Upper lobe of right lung (tissue), 1 donor: ENCODE measurements at regions not wholly inside any gene's neighbourhood (a gene's known extent, or its start where the extent isn't known, plus 50 kb on each side); places are given as distances from the start of the nearest gene placed in this dataset.
A peak's percentile ranks its signal among the peaks of the same experiment; 100 is the strongest.

ENCODE experiments used
- ATAC-seq: fragments of 200-7000 bp; cut with Tn5 transposase; one replicate; pipeline ENCODE4 v1.9.1; 2020; ENCODE audit warnings: mild to moderate bottlenecking, moderate library complexity
- DNase-seq: peaks from one replicate; pipeline ENCODE4 v3.0.0-alpha.2; 2020
- H3K27ac ChIP-seq: fragments of 200-600 bp; one replicate; pipeline ENCODE4 v1.8.0; 2022
- H3K27me3 ChIP-seq: fragments of 200-600 bp; one replicate; pipeline ENCODE4 v1.8.0; 2022; ENCODE audit warnings: mild to moderate bottlenecking
- H3K36me3 ChIP-seq: fragments of 200-600 bp; one replicate; pipeline ENCODE4 v1.8.0; 2022
- H3K4me1 ChIP-seq: fragments of 200-600 bp; one replicate; pipeline ENCODE4 v1.8.0; 2022
- H3K4me3 ChIP-seq: fragments of 200-600 bp; one replicate; pipeline ENCODE4 v1.8.0; 2022; ENCODE audit warnings: mild to moderate bottlenecking
- H3K9me3 ChIP-seq: fragments of 200-600 bp; one replicate; pipeline ENCODE4 v1.8.0; 2022
- CTCF ChIP-seq: fragments of 200-600 bp; IDR thresholded peaks from one replicate; pipeline ENCODE4 v1.8.0; 2022; ENCODE audit warnings: antibody characterized with exemption
- intact Hi-C: fragments of 100-400 bp; cut with DNase I; formaldehyde crosslinking; loops from one replicate; pipeline ENCODE4 v1.11.0; 2022
- donor health status: DM: no; HTN: yes; CAD: no; lungs with severe emphysema.

- TF ChIP-seq CTCF = no peak
- no peaks in the 10 kb centered on the region for H3K36me3 ChIP-seq
- no peaks in the 10 kb centered on the region for H3K27me3 ChIP-seq
- no peak for ATAC-seq
- no peak overlapping the region for H3K4me3 ChIP-seq
- H3K27ac ChIP-seq = no peak overlapping the region
- no peaks in the 10 kb centered on the region for H3K4me1 ChIP-seq
- no peak for DNase-seq
- intact Hi-C loops = no loop called here
- no peaks in the 10 kb centered on the region for H3K9me3 ChIP-seq
Measured at GRCh38 chr6:21420146-21420878, 173.2 kb upstream of the SOX4 start.

- no peaks in the 10 kb centered on the region for H3K4me1 ChIP-seq
- DNase-seq (no peak), ATAC-seq (no peak)
- no peaks in the 10 kb centered on the region for H3K9me3 ChIP-seq
- no peaks in the 10 kb centered on the region for H3K27me3 ChIP-seq
- no peak overlapping the region for H3K4me3 ChIP-seq
- no peak overlapping the region for H3K27ac ChIP-seq
- TF ChIP-seq CTCF = no peak
- no peaks in the 10 kb centered on the region for H3K36me3 ChIP-seq
- intact Hi-C loops = no loop called here
Measured at GRCh38 chr6:21420926-21421325, 172.6 kb upstream of the SOX4 start.

- no peak for ATAC-seq
- Histone ChIP-seq H3K27me3 (no peaks in the 10 kb centered on the region), H3K36me3 (no peaks in the 10 kb centered on the region), H3K9me3 (no peaks in the 10 kb centered on the region), H3K4me3 (no peak overlapping the region), H3K27ac (no peak overlapping the region), H3K4me1 (peaks cover 10% of the 10 kb centered on the region)
- intact Hi-C loops = no loop called here
- no peak for DNase-seq
- no peak for TF ChIP-seq CTCF
Measured at GRCh38 chr6:21423106-21423854, 170.3 kb upstream of the SOX4 start.

- ATAC-seq (peak; percentile 52), DNase-seq (no peak)
- no peak for TF ChIP-seq CTCF
- Histone ChIP-seq H3K9me3 (no peaks in the 10 kb centered on the region), H3K4me3 (no peak overlapping the region), H3K36me3 (no peaks in the 10 kb centered on the region), H3K27me3 (no peaks in the 10 kb centered on the region), H3K4me1 (peaks cover 10% of the 10 kb centered on the region), H3K27ac (no peak overlapping the region)
- intact Hi-C loops = no loop called here
Measured at GRCh38 chr6:21426841-21427490, 166.6 kb upstream of the SOX4 start.

GRCh38 chr6:21429291-21429690 is 164.3 kb upstream of the SOX4 start:
- H3K4me1 ChIP-seq = peaks cover 10% of the 10 kb centered on the region
- ATAC-seq (no peak), DNase-seq (no peak)
- H3K36me3 ChIP-seq = no peaks in the 10 kb centered on the region
- H3K27ac ChIP-seq = no peak overlapping the region
- TF ChIP-seq CTCF = no peak
- H3K9me3 ChIP-seq = no peaks in the 10 kb centered on the region
- intact Hi-C loops = no loop called here
- H3K4me3 ChIP-seq = no peak overlapping the region
- H3K27me3 ChIP-seq = no peaks in the 10 kb centered on the region
